ENCODE measurements at regions not wholly inside any gene's neighbourhood (a gene's known extent, or its start where the extent isn't known, plus 50 kb on each side); places are given as distances from the start of the nearest gene placed in this dataset.

DNA sequence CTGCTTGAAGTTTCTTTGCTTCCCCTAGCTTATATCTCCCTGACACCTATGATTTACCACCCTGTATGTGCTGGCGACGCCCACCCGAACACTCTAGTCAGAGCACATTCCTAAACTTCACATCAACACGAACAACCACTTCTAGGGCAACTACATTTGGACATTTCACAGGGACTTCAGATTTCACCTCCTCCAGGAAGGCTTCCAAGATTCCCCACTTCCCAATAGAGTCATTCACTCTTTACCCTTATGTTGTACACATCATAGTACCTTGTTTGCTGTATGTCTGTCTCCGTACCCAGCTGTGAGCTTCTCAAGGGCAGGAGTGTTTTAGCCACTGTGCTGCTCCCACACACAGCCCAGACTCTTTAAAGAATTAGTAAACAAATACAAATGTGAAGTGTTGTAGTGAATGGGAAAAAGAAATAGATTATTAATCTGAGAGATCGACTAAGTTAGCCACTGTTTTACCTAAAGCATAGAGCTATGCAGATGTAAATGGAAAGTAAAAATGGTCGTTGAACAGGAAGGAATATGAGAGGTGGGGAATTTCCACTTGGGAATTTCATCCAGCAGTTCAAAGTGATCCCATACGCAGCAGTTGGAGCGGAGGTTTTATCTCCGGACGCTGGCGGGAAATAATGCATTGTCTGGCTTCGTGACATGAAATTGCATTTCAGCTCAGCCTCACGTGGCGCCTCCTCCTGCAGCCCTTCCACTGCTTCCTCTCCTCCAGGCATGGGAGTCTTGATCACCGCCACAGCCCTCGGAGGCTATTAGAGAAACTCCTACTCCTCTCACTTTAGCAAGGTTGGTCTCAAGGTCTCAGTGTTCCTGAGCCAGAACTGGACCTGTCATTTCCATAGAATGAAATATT, 233.4 kb upstream of the COPS8 start:
- no peak for DNase-seq (ENCODE audit: low read depth, low spot score)

- DNase-seq (ENCODE audit: low read depth, low spot score), result no peak
These were observed 232.7 kb upstream of the COPS8 start for GRCh38 chr2:236852977-236853374.

DNA sequence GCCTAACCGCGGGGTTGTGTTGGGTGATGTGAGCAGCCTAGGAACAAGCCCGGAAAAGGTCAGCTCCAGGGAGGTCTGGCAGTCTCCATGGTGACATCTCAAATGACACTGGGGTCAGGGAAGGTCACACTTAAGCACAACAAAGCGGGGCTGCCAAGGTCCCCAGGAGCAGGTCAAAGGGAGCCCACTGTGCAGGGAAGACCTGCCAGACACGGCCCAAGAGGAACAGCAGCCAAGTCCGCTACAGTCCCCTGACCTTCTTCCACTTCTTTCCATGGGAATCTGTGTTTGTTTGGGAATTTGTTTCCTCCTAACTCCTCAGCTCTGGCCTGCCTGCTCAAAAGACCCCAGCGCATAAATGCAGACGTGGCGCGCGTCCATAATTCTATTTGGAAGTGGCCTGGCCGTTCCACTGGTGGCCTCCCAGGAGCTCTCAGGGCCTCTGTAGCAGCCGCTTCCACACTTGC, 232.1 kb upstream of the COPS8 start:
- no peak for DNase-seq (ENCODE audit: low read depth, low spot score)

GRCh38 chr2:236855176-236855865, 230.4 kb upstream of the COPS8 start:
- no peak for DNase-seq (ENCODE audit: low read depth, low spot score)

DNA sequence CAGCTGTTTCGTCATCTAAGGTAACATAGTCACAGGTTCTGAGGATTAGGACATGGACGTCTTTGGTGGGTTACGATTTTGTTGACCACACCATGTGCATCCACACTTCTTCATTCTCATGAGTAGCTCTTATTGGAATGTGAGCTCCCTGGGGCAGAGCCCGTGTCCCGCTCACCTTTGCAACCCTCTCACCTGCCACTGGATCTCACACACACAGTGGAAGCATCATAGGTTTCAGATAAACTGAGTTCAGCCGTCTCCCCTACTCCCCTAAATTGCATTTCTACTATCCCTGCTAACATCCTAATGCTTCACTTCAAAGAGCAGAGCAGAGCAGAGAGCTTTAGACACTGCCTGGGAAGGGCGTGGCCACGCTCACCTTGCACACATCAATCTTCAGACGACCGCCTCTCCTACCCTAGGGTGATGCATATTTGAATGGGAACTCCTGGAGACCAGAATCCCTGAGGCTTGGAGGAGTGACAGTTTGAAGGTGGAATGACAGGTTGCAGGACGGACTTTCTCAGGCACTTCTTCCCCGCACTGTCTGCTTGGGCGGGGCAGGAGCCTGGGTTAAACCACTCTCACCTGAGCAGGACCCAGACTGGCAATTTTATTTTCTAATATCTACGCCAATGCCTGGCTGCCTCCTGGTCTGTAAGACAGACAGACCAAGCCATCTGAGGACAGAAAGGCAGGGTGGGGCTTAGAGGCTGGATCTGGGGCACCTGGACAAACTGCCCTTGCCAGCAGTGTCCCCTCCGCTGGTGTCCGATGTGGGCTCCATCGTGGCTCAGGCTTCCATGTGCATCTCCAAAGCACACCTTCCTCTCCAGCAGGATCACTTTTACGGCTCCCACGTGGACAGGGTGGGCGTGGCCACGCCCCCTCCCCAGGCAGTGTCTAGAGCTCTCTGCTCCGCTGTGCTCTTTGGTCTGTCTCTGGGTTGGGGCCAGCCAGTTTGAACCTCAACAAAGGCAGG, 229.5 kb upstream of the COPS8 start:
- no peak for DNase-seq (ENCODE audit: low read depth, low spot score)

DNA sequence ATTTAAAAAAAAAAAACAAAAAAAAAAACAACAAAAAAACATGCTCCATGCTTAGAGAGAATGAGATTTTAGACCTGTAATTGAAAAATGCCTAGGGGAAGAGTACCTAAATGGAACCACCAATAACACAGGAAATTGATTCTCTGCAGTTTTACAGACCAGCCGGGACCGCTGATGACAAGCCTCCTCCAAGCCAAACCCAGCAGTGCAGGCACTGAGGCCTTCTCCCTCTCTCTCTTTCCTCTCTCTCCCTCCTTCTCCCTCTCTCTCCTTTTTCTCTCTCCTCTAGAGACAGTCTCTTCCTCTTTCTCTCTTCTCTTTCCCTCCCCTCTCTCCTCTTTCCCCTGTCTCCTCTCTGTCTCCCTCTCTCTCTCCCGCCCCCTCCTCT, 228.8 kb upstream of the COPS8 start:
- no peak for DNase-seq (ENCODE audit: low read depth, low spot score)

DNA sequence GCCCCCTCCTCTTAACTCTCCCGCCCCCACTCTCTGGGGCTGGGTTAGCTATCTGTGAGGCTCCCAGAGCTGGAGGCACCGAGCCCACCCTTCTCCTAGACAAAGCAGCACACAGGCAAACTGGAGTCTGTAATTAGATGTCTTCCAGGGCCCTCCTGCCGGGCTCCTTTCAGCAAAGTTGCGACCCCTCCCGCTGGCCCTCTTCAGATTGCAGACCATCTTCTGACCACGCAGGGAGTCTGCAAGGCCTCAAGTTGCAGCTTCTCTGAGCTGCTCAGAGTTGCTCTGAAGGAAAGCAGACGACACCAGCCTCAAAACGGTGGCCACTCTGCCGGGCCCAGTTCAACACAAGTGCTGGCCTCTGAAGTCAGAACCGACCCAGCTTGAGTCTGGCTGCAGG, 228.4 kb upstream of the COPS8 start:
- DNase-seq (ENCODE audit: low read depth, low spot score), result no peak

GRCh38 chr2:236857781-236858180, 227.9 kb upstream of the COPS8 start:
- no peak for DNase-seq (ENCODE audit: low read depth, low spot score)

DNA sequence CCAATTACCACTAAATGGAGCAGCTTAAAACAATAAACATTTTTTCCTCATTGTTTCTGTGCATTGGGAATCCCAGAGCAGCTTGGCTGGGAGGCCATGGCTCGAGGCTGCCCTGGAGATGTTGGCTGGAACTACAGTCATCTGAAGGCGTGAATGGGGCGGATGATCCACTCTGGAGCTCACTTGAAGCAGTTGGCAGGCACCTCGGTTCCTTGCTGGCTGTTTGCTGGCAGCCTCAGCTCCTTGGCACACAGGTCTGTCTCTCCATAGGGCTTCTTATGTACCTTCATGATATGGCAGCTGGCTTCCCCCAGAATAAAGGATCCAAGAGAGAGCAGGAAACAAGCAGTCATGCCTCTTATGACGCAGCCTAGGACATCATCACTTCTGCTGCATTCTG, 227.0 kb upstream of the COPS8 start:
- DNase-seq (ENCODE audit: low read depth, low spot score), result no peak

GRCh38 chr2:236859908-236860307, 225.8 kb upstream of the COPS8 start:
- no peak for DNase-seq (ENCODE audit: low read depth, low spot score)

GRCh38 chr2:236861196-236861875, 224.4 kb upstream of the COPS8 start:
- no peak for DNase-seq (ENCODE audit: low read depth, low spot score)

GRCh38 chr2:236861944-236862343, 223.7 kb upstream of the COPS8 start:
- DNase-seq (ENCODE audit: low read depth, low spot score), result no peak

DNA sequence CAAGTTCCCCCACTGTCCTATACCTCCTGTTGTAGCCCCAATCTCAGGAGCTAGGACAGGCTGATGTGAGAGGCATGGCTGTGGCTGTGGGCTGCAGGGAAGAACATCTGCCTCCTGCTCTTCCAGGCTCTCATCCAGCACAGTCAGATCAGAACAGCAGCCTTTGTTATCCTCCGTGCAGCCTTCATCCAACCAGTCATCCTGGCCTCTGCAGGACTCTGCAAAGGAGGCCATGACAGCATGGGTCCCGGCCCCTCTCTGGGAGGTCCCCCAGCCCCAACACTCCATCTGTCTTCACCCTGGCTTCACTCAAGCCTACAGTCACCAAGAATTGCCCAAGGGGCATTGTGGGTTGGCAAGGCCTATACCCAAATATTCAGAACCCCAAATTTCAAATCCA, 223.2 kb upstream of the COPS8 start:
- no peak for DNase-seq (ENCODE audit: low read depth, low spot score)

GRCh38 chr2:236862961-236863728, 222.5 kb upstream of the COPS8 start:
- no peak for DNase-seq (ENCODE audit: low read depth, low spot score)

GRCh38 chr2:236863729-236864126, 222.0 kb upstream of the COPS8 start:
- DNase-seq (ENCODE audit: low read depth, low spot score), result no peak

DNA sequence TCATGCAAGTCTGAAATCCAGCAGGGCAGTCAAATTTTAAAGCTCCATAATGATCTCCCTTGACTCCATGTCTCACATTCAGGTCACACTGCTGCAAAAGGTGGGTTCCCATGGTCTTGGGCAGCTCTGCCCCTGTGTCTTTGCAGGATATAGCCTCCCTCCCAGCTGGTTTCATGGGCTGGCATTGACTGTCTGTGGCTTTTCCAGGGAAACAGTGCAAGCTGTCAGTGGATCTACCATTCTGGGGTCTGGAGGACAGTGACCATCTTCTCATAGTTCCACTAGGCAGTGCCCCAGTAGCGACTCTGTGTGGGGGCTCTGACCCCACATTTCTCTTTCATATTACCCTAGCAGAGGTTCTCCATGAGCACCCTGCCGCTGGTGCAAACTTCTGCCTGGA, 220.6 kb upstream of the COPS8 start:
- no peak for DNase-seq (ENCODE audit: low read depth, low spot score)

GRCh38 chr2:236866542-236867340, 218.9 kb upstream of the COPS8 start:
- no peak for DNase-seq (ENCODE audit: low read depth, low spot score)

DNA sequence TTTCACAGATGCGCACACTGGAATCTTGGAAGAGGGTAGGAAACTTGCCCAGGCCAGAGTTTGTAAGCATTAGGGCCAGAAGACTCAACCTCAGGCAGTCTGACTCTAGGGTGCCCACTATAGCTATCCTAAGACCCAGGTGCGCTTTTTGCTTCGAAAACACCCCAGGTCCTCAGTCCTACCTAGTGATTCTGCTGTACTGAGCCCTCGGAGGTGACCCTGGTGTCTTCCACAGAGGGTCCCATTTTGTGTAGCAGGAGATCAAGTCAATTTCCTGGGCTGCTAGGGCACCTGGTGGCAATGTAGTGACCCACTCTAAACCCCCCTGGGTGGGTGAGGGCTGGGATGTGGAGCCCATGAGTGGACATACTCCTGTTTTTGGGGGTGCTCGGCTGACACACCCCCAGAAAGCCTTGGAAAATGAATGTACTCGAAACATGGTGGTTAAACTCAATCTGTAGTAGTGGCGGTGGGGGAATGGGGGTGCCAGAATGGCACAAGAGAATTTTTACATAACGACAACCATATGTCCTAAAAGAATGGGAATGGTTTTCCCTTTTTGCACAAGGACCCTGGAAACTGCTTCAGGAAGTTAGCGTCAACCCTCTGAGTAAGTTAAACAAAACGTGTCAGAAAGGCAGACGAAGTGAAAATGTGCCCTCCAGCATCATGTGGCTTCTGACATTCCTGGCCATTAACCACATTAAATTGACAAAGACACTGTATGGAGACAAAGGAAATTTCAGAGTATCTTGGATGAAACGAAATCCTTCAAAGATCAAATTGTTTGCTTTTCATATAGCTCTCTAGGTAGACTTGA, 218.0 kb upstream of the COPS8 start:
- no peak for DNase-seq (ENCODE audit: low read depth, low spot score)

- no peak for DNase-seq (ENCODE audit: low read depth, low spot score)
These were observed 215.3 kb upstream of the COPS8 start for GRCh38 chr2:236870370-236870769.
